Erythroblast (primary cell): ENCODE measurements at regions not wholly inside any gene's neighbourhood (a gene's known extent, or its start where the extent isn't known, plus 50 kb on each side); places are given as distances from the start of the nearest gene placed in this dataset.

Source experiments
- GATA1 ChIP-seq: IDR thresholded peaks from 2 replicates; pipeline ENCODE4 v1.6.1; 2011; ENCODE audit warnings: low read depth, mild to moderate bottlenecking, control low read depth, low read length, moderate library complexity
- POLR2A ChIP-seq: IDR thresholded peaks from 2 replicates; pipeline ENCODE4 v1.6.1; 2011; ENCODE audit warnings: mild to moderate bottlenecking, low read length

- TF ChIP-seq POLR2A, result no peak
- no peak for TF ChIP-seq GATA1
Measured at GRCh38 chr20:48142516-48142773, 357.2 kb upstream of the SULF2 start.
